C4-2B (cell line): ENCODE measurements at regions not wholly inside any gene's neighbourhood (a gene's known extent, or its start where the extent isn't known, plus 50 kb on each side); places are given as distances from the start of the nearest gene placed in this dataset.

Experiments used
- H3K27ac ChIP-seq: fragments of 450-650 bp; 2 replicates; pipeline ENCODE4 v1.5.1; 2017
- ZFX ChIP-seq: fragments of 450-650 bp; IDR thresholded peaks from 2 replicates; pipeline ENCODE4 v1.6.1; 2017
- TF ChIP-seq, protein P1 (sequence below): fragments of 450-650 bp; conservative IDR thresholded peaks from 2 replicates; pipeline ENCODE4 v1.5.1; 2017; ENCODE audit warnings: mild to moderate bottlenecking

DNA sequence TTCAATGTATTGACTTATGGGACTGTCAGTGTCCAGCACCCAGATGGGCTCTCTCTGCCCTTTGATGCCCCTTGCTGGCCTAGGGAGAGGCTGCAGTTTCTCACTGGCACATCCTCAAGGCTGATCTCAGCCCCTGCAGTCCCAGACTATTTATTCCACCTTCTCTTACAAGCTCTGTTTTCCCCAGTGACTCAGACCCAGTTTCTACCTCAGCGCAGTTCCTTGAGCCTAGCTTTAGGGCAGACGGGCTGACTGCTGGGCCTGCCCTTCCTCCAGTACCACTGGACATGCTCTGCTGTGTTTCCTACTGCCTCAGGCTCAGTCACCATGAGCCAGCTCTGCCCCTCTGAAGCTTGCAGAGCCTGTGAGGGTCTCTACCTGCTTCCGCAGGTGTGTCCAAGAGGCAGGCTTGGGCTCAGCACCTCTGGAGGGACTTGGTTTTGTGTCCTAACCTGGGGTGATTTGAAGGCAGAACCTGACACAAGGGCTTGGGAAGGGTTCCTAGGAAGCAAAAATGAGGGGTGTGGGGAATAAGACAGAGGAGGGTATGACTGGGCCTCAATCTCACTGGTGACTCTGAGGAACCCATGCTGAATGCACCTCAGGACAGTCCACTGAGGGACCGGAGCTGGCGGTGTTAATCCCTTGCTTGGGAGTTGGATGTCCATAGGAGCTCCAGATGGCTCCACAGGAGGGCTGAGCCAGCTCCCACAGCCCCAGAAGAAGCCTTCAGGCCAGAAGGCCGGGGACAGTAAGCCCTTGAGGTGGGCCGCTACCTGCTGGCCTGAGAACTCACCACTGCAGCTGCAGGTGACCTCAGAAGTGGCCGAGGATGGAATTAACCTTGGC, 689.9 kb downstream of the MATN1 start:
- H3K27ac ChIP-seq, result no peak overlapping the region
- TF ChIP-seq ZFX, result no peak
- TF ChIP-seq, protein P1, sequence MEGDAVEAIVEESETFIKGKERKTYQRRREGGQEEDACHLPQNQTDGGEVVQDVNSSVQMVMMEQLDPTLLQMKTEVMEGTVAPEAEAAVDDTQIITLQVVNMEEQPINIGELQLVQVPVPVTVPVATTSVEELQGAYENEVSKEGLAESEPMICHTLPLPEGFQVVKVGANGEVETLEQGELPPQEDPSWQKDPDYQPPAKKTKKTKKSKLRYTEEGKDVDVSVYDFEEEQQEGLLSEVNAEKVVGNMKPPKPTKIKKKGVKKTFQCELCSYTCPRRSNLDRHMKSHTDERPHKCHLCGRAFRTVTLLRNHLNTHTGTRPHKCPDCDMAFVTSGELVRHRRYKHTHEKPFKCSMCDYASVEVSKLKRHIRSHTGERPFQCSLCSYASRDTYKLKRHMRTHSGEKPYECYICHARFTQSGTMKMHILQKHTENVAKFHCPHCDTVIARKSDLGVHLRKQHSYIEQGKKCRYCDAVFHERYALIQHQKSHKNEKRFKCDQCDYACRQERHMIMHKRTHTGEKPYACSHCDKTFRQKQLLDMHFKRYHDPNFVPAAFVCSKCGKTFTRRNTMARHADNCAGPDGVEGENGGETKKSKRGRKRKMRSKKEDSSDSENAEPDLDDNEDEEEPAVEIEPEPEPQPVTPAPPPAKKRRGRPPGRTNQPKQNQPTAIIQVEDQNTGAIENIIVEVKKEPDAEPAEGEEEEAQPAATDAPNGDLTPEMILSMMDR, result no peak

DNA sequence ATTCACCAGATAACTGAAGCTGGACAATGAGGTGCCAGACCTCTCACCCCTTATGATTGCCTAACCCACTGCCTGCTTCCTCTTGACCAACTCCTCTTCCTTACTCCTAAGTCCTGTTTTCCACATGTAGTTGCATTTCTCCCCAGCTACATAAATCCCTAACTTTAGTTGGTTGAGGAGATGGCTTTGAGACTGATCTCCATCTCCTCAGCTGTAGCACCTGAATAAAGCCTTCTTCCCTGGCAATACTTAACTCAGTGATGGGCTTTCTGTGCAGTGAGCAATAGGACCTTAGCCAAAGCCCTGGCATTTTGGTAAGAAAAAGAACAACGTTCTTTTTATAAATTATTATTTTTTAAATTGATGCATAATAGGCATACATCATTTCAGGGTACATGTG, 691.1 kb downstream of the MATN1 start:
- TF ChIP-seq ZFX, result no peak
- TF ChIP-seq, protein P1, result no peak

DNA sequence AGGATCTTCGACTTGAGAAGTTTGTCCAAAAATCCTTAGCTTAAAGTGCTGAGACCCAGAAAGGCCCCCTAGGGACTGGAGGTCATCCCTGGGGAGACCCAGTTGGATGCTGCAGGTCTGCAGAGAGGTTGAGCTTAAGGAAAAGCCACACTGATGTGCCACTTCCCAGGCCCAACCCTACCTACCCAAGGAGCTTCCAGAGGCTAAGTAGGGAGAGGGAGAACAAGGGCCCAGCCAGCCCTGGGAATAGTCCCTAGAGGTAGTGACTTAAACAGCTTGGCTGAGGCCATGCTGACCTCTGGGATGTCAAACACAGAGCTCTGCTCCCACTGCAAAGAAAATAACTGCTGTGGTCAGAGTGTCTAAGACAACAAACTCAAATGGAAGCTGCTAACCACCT, 693.7 kb downstream of the MATN1 start:
- no peak overlapping the region for H3K27ac ChIP-seq
- TF ChIP-seq, protein P1, result no peak
- TF ChIP-seq ZFX, result no peak

More for the DNA sequence above, 691.1 kb downstream of the MATN1 start:
- no peak overlapping the region for H3K27ac ChIP-seq

DNA sequence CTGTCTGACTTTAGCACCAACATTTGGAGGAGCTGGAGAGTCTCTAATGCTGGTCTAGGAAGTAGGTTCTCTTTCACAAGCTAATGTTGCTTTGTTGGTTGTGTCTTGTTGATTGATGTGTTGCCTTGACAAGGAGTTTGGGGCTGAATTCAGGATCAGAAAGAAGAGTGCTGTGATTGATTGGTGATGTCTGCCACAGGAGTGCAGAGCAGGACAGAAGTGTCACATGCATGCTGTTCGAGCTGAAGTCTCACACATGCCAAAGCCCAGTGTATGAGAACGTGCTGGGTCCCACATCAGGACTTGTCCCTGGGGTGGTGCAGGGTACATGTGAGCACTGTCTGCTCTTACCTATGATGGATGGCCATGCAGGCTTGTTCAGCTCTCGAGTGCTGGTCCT, 694.4 kb downstream of the MATN1 start:
- TF ChIP-seq ZFX, result no peak
- TF ChIP-seq, protein P1, result no peak
- H3K27ac ChIP-seq, result no peak overlapping the region

DNA sequence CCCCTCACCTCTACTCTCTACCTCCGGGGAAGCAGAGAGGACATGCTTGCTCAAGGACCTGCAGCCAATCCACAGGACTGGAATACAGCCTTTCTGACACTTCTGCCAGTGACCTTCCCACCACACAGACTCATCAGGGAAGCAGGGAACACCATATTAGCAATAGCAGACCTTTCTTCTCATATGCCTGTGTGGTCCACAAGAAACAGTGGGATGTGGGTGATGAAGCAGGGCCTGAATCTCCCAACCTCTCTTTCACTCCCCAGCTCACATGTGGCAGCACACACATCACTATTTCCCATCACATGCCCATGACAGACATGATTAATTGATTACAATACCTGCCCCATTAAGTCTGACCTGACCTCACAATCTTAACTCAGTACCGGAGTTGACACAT, 695.1 kb downstream of the MATN1 start:
- TF ChIP-seq, protein P1, result no peak
- no peak for TF ChIP-seq ZFX
- H3K27ac ChIP-seq, result no peak overlapping the region

DNA sequence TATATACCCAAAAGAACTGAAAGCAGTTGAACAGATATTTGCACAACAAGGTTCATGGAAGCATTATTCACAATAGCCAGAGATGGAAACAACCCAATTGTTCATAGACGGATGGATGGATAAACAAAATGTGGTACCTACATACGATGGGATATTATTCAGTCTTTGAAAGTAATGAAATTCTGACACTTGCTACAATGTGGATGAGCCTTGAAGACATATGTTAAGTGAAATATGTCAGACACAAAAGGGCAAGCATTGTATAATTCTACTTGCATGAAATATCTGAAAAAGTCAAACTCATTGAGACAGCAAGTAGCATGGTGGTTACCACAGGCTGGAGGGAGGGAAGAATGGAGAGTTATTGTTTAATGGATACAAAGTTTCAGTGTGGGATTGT, 696.1 kb downstream of the MATN1 start:
- TF ChIP-seq, protein P1, result no peak
- TF ChIP-seq ZFX, result no peak
- no peak overlapping the region for H3K27ac ChIP-seq

DNA sequence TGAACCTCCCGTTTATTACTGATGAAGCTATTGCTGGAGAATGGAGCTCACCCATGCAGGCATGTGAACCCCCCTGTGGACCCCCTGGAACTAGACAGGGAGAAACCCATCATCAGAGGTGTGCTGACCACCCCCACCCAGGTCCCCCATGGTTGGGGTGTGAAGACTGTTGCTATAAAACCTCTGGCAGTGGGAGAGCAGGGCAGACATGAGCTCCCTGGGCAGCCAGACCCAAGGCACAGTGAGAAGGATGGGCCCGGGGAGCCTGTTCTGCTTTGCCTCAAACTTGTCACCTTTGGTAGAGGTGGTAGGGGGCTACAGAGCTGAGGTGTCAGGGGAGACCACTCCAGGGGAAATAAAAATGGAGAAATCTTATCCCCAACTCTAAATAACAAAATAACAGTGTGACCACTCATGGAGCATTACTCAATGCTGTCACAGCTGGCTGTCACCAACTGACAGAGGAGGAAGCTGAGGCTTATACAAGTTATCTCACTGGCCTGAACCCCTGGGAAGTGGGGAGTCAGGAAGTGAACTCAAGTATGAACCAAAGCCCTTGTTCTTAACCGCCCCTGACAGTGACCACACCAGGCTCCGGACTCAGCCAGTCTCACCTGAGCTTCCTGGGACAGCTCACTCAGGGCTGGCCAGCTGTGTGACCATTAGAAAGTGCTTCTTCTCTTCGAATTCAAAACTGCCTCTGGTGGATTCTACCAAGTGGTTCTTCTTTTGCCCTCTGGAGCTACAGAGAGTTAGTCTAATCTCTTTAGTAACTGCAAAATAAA, 698.8 kb downstream of the MATN1 start:
- TF ChIP-seq, protein P1, result no peak
- no peak for TF ChIP-seq ZFX
- no peak overlapping the region for H3K27ac ChIP-seq
